ENCODE measurements at regions not wholly inside any gene's neighbourhood (a gene's known extent, or its start where the extent isn't known, plus 50 kb on each side); places are given as distances from the start of the nearest gene placed in this dataset.

GRCh38 chr4:123827511-123827910 lies 430.9 kb downstream of the SPRY1 start:
- TF ChIP-seq EZH2 (IDR thresholded peaks at IDR 0.05; ENCODE audit: borderline replicate concordance, low read length) (no peak), CTCF (IDR thresholded peaks at IDR 0.05; ENCODE audit: low read length) (no peak)
- no peak overlapping the region for H3K27ac ChIP-seq (ENCODE audit: low read depth, low read length, poor library complexity, severe bottlenecking)
- peaks cover 13% of the 10 kb centered on the region for H3K4me1 ChIP-seq (ENCODE audit: insufficient read depth, low read length, severe bottlenecking)

GRCh38 chr4:123830930-123831329 lies 434.3 kb downstream of the SPRY1 start:
- TF ChIP-seq EZH2 (IDR thresholded peaks at IDR 0.05; ENCODE audit: borderline replicate concordance, low read length), result no peak
- TF ChIP-seq CTCF (IDR thresholded peaks at IDR 0.05; ENCODE audit: low read length), result no peak
- no peaks in the 10 kb centered on the region for H3F3A ChIP-seq (ENCODE audit: insufficient read depth, low read length)
- no peaks in the 10 kb centered on the region for H3K79me2 ChIP-seq (ENCODE audit: insufficient read depth, low read length)
- H3K9me3 ChIP-seq (ENCODE audit: low read length), result no peaks in the 10 kb centered on the region
- H3K4me3 ChIP-seq (ENCODE audit: low read depth, low read length, poor library complexity, severe bottlenecking), result no peak overlapping the region
- no peak overlapping the region for H3K4me2 ChIP-seq (ENCODE audit: low read length)
- H4K20me1 ChIP-seq (ENCODE audit: insufficient read depth, low read length), result no peaks in the 10 kb centered on the region
- no peaks in the 10 kb centered on the region for H3K9me2 ChIP-seq (ENCODE audit: low read depth, low read length)
- H3K36me3 ChIP-seq (ENCODE audit: insufficient read depth, low read length), result no peaks in the 10 kb centered on the region
- no peak overlapping the region for H2AFZ ChIP-seq (ENCODE audit: low read length)
- H3K9ac ChIP-seq (ENCODE audit: low read length), result no peak overlapping the region
- H3K27ac ChIP-seq (ENCODE audit: low read depth, low read length, poor library complexity, severe bottlenecking), result no peak overlapping the region
- no peaks in the 10 kb centered on the region for H3K27me3 ChIP-seq (ENCODE audit: insufficient read depth, low read length)
- H3K4me1 ChIP-seq (ENCODE audit: insufficient read depth, low read length, severe bottlenecking), result peaks cover 13% of the 10 kb centered on the region

More at GRCh38 chr4:123827511-123827910, 430.9 kb downstream of the SPRY1 start:
- H3K9me3 ChIP-seq (ENCODE audit: low read length), result no peaks in the 10 kb centered on the region
- H2AFZ ChIP-seq (ENCODE audit: low read length), result no peak overlapping the region
- no peak overlapping the region for H3K4me2 ChIP-seq (ENCODE audit: low read length)
- no peaks in the 10 kb centered on the region for H3K9me2 ChIP-seq (ENCODE audit: low read depth, low read length)
- no peak overlapping the region for H3K4me3 ChIP-seq (ENCODE audit: low read depth, low read length, poor library complexity, severe bottlenecking)
- no peaks in the 10 kb centered on the region for H3K79me2 ChIP-seq (ENCODE audit: insufficient read depth, low read length)
- no peaks in the 10 kb centered on the region for H3F3A ChIP-seq (ENCODE audit: insufficient read depth, low read length)
- no peaks in the 10 kb centered on the region for H4K20me1 ChIP-seq (ENCODE audit: insufficient read depth, low read length)
- no peaks in the 10 kb centered on the region for H3K27me3 ChIP-seq (ENCODE audit: insufficient read depth, low read length)
- H3K36me3 ChIP-seq (ENCODE audit: insufficient read depth, low read length), result no peaks in the 10 kb centered on the region
- H3K9ac ChIP-seq (ENCODE audit: low read length), result no peak overlapping the region

GRCh38 chr4:123832173-123833026 lies 435.8 kb downstream of the SPRY1 start:
- Histone ChIP-seq H3K9ac (ENCODE audit: low read length) (no peak overlapping the region), H3K4me1 (ENCODE audit: insufficient read depth, low read length, severe bottlenecking) (peaks cover 14% of the 10 kb centered on the region), H3K9me2 (ENCODE audit: low read depth, low read length) (no peaks in the 10 kb centered on the region), H2AFZ (ENCODE audit: low read length) (no peak overlapping the region), H3K27ac (ENCODE audit: low read depth, low read length, poor library complexity, severe bottlenecking) (no peak overlapping the region), H3K36me3 (ENCODE audit: insufficient read depth, low read length) (no peaks in the 10 kb centered on the region), H3K27me3 (ENCODE audit: insufficient read depth, low read length) (no peaks in the 10 kb centered on the region), H4K20me1 (ENCODE audit: insufficient read depth, low read length) (no peaks in the 10 kb centered on the region), H3F3A (ENCODE audit: insufficient read depth, low read length) (no peaks in the 10 kb centered on the region), H3K9me3 (ENCODE audit: low read length) (no peaks in the 10 kb centered on the region), H3K4me2 (ENCODE audit: low read length) (no peak overlapping the region), H3K79me2 (ENCODE audit: insufficient read depth, low read length) (no peaks in the 10 kb centered on the region), H3K4me3 (ENCODE audit: low read depth, low read length, poor library complexity, severe bottlenecking) (no peak overlapping the region)
- TF ChIP-seq CTCF (IDR thresholded peaks at IDR 0.05; ENCODE audit: low read length) (no peak), EZH2 (IDR thresholded peaks at IDR 0.05; ENCODE audit: borderline replicate concordance, low read length) (no peak)
